Body of pancreas (tissue), 4 donors: ENCODE measurements at regions not wholly inside any gene's neighbourhood (a gene's known extent, or its start where the extent isn't known, plus 50 kb on each side); places are given as distances from the start of the nearest gene placed in this dataset.

Experiments used
- ATAC-seq: fragments of 150-250 bp; one replicate; pipeline ENCODE4 v1.9.1; 2016
- DNase-seq, 4 donors: peaks; one replicate each; pipeline ENCODE4 v3.0.0-alpha.2; 2019
- H3K27ac ChIP-seq, 4 donors: fragments of 200-600 bp; sonication (generic); 1 replicate in 3 of 4; 2 replicates in 1 of 4; pipeline versions ENCODE4 v1.5.1 to v1.6.1; 2016 to 2019; ENCODE audit warnings: mild to moderate bottlenecking in 1 of 4, mixed read lengths in 1 of 4, moderate library complexity in 1 of 4
- H3K27me3 ChIP-seq, 2 donors: fragments of 200-600 bp; sonication (generic); one replicate each; pipeline ENCODE4 v1.6.0; 2016; ENCODE audit warnings: mild to moderate bottlenecking in 1 of 2
- H3K36me3 ChIP-seq, 2 donors: fragments of 200-600 bp; sonication (generic); replicated peaks in 1 of 2; 2 replicates each; pipeline ENCODE4 v1.5.1; 2016; ENCODE audit warnings: low read depth in 2 of 2; ENCODE audit not compliant: insufficient read depth in 1 of 2
- H3K4me1 ChIP-seq: fragments of 200-600 bp; sonication (generic); one replicate; pipeline ENCODE4 v1.6.0; 2016
- H3K4me3 ChIP-seq, 2 donors: fragments of 200-600 bp; sonication (generic); 1 replicate in 1 of 2; 2 replicates in 1 of 2; pipeline ENCODE4 v1.5.1; 2016 to 2019
- H3K9me3 ChIP-seq, 3 donors: fragments of 200-600 bp; sonication (generic); 1 replicate in 2 of 3; 2 replicates in 1 of 3; pipeline ENCODE4 v1.5.1; 2016
- CTCF ChIP-seq, 7 experiments: fragments of 450-650 bp in 4 of 7; fragments of 200-600 bp in 3 of 7; sonication (generic) in 3 of 7; IDR thresholded peaks; one replicate each; pipeline ENCODE4 v1.5.1; 2016 to 2019; ENCODE audit warnings: antibody characterized with exemption in 7 of 7
- POLR2A ChIP-seq, 3 donors: fragments of 450-650 bp; IDR thresholded peaks; one replicate each; pipeline ENCODE4 v1.6.1; 2016; ENCODE audit warnings: antibody characterized with exemption in 3 of 3, mild to moderate bottlenecking in 2 of 3
- WGBS, 2 donors: methylation state at CpG; one replicate each; pipeline ENCODE4 v1.1.5; 2017; 5-methylcytosine and 5-hydroxymethylcytosine counted together
- intact Hi-C: fragments of 100-400 bp; cut with DNase I; formaldehyde crosslinking; loops from one replicate; pipeline ENCODE4 v1.15.1; 2023

GRCh38 chr3:109963831-109964230 lies 626.5 kb upstream of the DPPA4 start:
- H3K36me3 ChIP-seq = no peaks in the 10 kb centered on the region
- H3K4me3 ChIP-seq = no peak overlapping the region
- H3K27me3 ChIP-seq = no peaks in the 10 kb centered on the region
- intact Hi-C loops = no loop called here
- no peak for DNase-seq
- no peaks in the 10 kb centered on the region for H3K9me3 ChIP-seq
- 53 to 66% methylated on average over 4 of the region's 4 CpGs for WGBS, 2 donors
- H3K27ac ChIP-seq = no peak overlapping the region
- TF ChIP-seq POLR2A (IDR thresholded peaks at IDR 0.05) = no peak
- TF ChIP-seq CTCF (IDR thresholded peaks at IDR 0.05) = no peak
- no peak for ATAC-seq
- no peaks in the 10 kb centered on the region for H3K4me1 ChIP-seq

DNA sequence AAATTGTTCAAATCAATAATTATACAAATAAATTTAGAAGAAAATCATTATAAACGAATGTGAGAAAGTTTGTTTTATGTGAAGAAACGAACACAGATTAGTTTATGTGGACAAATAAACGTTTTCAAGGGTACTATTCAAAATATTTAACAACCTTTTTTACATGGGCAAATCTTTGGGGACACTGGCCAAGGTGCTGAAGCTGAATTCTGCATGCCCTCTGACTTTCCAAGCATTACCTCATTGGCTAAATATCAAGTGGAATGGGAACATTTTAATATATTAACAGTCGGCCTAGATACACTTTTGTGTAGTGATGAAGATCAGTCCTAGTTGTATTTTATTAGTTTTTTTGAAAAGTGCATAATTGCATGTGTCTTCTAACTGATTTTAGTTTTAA lies 636.4 kb upstream of the DPPA4 start:
- ATAC-seq = no peak

GRCh38 chr3:109977897-109978296 lies 640.6 kb upstream of the DPPA4 start:
- WGBS, 2 donors = 68 to 71% methylated on average over 4 of the region's 4 CpGs
- Histone ChIP-seq H3K27me3 (no peaks in the 10 kb centered on the region), H3K36me3 (no peaks in the 10 kb centered on the region), H3K9me3 (no peaks in the 10 kb centered on the region), H3K4me1 (no peaks in the 10 kb centered on the region), H3K27ac (no peak overlapping the region), H3K4me3 (no peak overlapping the region)
- intact Hi-C loops = no loop called here
- ATAC-seq = no peak
- TF ChIP-seq POLR2A (IDR thresholded peaks at IDR 0.05) (no peak), CTCF (IDR thresholded peaks at IDR 0.05) (no peak)
- no peak for DNase-seq

More for the DNA sequence above, 636.4 kb upstream of the DPPA4 start:
- DNase-seq = no peak
- Histone ChIP-seq H3K9me3 (no peaks in the 10 kb centered on the region), H3K27me3 (no peaks in the 10 kb centered on the region), H3K36me3 (no peaks in the 10 kb centered on the region), H3K4me1 (no peaks in the 10 kb centered on the region), H3K4me3 (no peak overlapping the region), H3K27ac (no peak overlapping the region)
- TF ChIP-seq POLR2A (IDR thresholded peaks at IDR 0.05) = no peak
- no peak for TF ChIP-seq CTCF (IDR thresholded peaks at IDR 0.05)
- intact Hi-C loops = no loop called here
- WGBS, 2 donors = 19 to 22% methylated on average over 4 of the region's 4 CpGs

- no peak for TF ChIP-seq CTCF (IDR thresholded peaks at IDR 0.05)
- TF ChIP-seq POLR2A (IDR thresholded peaks at IDR 0.05) = no peak
- Histone ChIP-seq H3K9me3 (no peaks in the 10 kb centered on the region), H3K27ac (no peak overlapping the region), H3K36me3 (no peaks in the 10 kb centered on the region), H3K4me3 (no peak overlapping the region), H3K4me1 (no peaks in the 10 kb centered on the region), H3K27me3 (no peaks in the 10 kb centered on the region)
- intact Hi-C loops = no loop called here
- DNase-seq (no peak), ATAC-seq (no peak)
- 63 to 64% methylated on average over 1 of the region's 1 CpG for WGBS, 2 donors
These were observed 644.9 kb upstream of the DPPA4 start for GRCh38 chr3:109982201-109982600.

DNA sequence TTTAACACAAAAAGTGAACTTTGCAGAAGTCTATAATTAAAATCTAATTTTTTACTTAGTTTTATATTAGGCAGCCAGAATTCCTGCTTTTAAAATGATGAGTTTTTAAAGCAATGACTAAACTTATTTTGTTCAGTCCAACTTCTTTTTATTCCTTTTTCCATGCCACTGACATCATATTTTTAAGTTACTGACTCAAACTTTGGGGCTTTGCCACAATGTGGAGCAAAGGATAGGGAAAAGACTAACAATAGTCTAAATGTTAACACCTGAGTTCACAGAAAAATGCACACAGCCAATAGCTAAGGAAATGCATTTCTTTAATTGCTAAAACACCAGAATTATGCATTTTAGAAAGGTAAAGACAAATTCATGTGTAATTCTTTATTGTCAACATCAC lies 647.6 kb upstream of the DPPA4 start:
- no peak for TF ChIP-seq CTCF (IDR thresholded peaks at IDR 0.05)
- TF ChIP-seq POLR2A (IDR thresholded peaks at IDR 0.05) = no peak
- Histone ChIP-seq H3K27ac (no peak overlapping the region), H3K4me3 (no peak overlapping the region), H3K27me3 (no peaks in the 10 kb centered on the region), H3K9me3 (no peaks in the 10 kb centered on the region), H3K36me3 (no peaks in the 10 kb centered on the region), H3K4me1 (no peaks in the 10 kb centered on the region)
- intact Hi-C loops = no loop called here
- DNase-seq (no peak), ATAC-seq (no peak)
